Ishikawa (cell line): ENCODE measurements at regions not wholly inside any gene's neighbourhood (a gene's known extent, or its start where the extent isn't known, plus 50 kb on each side); places are given as distances from the start of the nearest gene placed in this dataset.

Experiments
- CEBPB ChIP-seq: IDR thresholded peaks from 2 replicates; pipeline ENCODE4 v1.6.1; 2012
- CREB1 ChIP-seq: IDR thresholded peaks from 2 replicates; pipeline ENCODE4 v1.6.1; 2012; ENCODE audit warnings: low read depth
- EGR1 ChIP-seq: IDR thresholded peaks from 2 replicates; pipeline ENCODE4 v1.6.1; 2012
- EP300 ChIP-seq: IDR thresholded peaks from 2 replicates; pipeline ENCODE4 v1.6.1; 2012; ENCODE audit warnings: borderline replicate concordance
- FOXM1 ChIP-seq: IDR thresholded peaks from 2 replicates; pipeline ENCODE4 v1.6.1; 2012; ENCODE audit warnings: low read depth, borderline replicate concordance
- MAX ChIP-seq: IDR thresholded peaks from 2 replicates; pipeline ENCODE4 v1.6.1; 2012
- NFIC ChIP-seq: IDR thresholded peaks from 2 replicates; pipeline ENCODE4 v1.6.1; 2012
- RAD21 ChIP-seq: IDR thresholded peaks from 2 replicates; pipeline ENCODE4 v1.6.1; 2012; ENCODE audit warnings: low read depth
- REST ChIP-seq: IDR thresholded peaks from 2 replicates; pipeline ENCODE4 v1.6.1; 2012; ENCODE audit warnings: low read depth, mild to moderate bottlenecking
- TAF1 ChIP-seq: IDR thresholded peaks from 2 replicates; pipeline ENCODE4 v1.6.1; 2012; ENCODE audit warnings: low read depth, mild to moderate bottlenecking
- TCF12 ChIP-seq: IDR thresholded peaks from 2 replicates; pipeline ENCODE4 v1.6.1; 2012; ENCODE audit warnings: low read depth
- TEAD4 ChIP-seq: IDR thresholded peaks from 2 replicates; pipeline ENCODE4 v1.6.1; 2012
- USF1 ChIP-seq: IDR thresholded peaks from 2 replicates; pipeline ENCODE4 v1.6.1; 2012
- YY1 ChIP-seq: IDR thresholded peaks from 2 replicates; pipeline ENCODE4 v1.6.1; 2012; ENCODE audit warnings: low read depth
- ZBTB7A ChIP-seq: IDR thresholded peaks from 2 replicates; pipeline ENCODE4 v1.6.1; 2012; ENCODE audit warnings: low read depth

- TF ChIP-seq ZBTB7A = no peak
- TF ChIP-seq CREB1 = no peak
- TF ChIP-seq USF1 = no peak
- no peak for TF ChIP-seq REST
- TF ChIP-seq EP300 = no peak
- no peak for TF ChIP-seq RAD21
- TF ChIP-seq FOXM1 = no peak
These were observed 102.0 kb upstream of the FSTL5 start for GRCh38 chr4:162265802-162266201.

- TF ChIP-seq CREB1 (no peak), ZBTB7A (no peak), USF1 (no peak), TAF1 (no peak), TCF12 (no peak), EGR1 (no peak), REST (no peak), FOXM1 (no peak), CEBPB (no peak), EP300 (no peak), MAX (no peak), TEAD4 (no peak), NFIC (no peak)
These were observed 81.3 kb upstream of the FSTL5 start for GRCh38 chr4:162245051-162245450.

GRCh38 chr4:162241857-162242256 is 78.1 kb upstream of the FSTL5 start:
- TF ChIP-seq EP300 (no peak), CREB1 (no peak), FOXM1 (no peak), ZBTB7A (no peak), EGR1 (no peak), TAF1 (no peak)

- TF ChIP-seq CEBPB (no peak), YY1 (no peak), REST (no peak), USF1 (no peak), TCF12 (no peak), NFIC (no peak), ZBTB7A (no peak), EP300 (no peak), EGR1 (no peak), TAF1 (no peak), TEAD4 (no peak), FOXM1 (no peak), CREB1 (no peak), MAX (no peak), RAD21 (no peak)
These were observed 76.4 kb upstream of the FSTL5 start for GRCh38 chr4:162239992-162240769.
